GM18858 (cell line): ENCODE measurements at regions not wholly inside any gene's neighbourhood (a gene's known extent, or its start where the extent isn't known, plus 50 kb on each side); places are given as distances from the start of the nearest gene placed in this dataset.
"Not testable (repeated sequence)": the region's sequence is repeated elsewhere in the genome, so short reads cannot be mapped to it uniquely, and the experiment has no call there.

Source experiments
- ATAC-seq: cut with Tn5 transposase; IDR thresholded peaks from one replicate; pipeline ENCODE4 v1.9.1; 2021; ENCODE audit not compliant: unreplicated experiment

DNA sequence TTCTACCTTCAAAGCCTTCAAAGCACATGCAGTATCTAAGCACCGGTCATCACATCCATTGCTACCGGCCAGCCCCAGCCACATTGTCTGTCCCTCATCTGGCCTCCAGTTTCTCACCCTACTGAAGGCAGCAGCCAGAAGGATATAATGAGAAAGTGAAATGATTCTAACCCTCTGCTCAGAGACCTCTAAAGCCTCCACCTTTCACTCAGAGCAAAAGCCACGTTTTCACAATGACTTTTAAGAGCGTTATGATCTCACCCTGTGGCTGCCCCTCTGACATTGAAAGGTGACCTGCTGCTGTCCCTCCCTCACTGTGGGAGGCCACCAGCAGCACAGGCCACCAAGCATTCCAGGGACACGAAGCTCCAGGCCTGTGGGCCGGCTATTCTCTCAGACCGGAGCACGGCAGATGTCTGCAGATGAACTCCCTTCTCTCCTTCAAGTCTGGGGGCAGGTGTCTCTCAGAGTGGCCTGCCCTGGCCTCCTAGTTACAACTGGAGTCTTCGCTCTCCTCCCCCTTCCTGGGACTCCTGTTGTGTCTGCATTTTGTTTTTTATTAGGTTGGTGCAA is 94.9 kb upstream of the EEPD1 start:
- ATAC-seq: peak; percentile 57

GRCh38 chr7:36060388-36060787 is 92.7 kb upstream of the EEPD1 start:
- not testable (repeated sequence) for ATAC-seq

DNA sequence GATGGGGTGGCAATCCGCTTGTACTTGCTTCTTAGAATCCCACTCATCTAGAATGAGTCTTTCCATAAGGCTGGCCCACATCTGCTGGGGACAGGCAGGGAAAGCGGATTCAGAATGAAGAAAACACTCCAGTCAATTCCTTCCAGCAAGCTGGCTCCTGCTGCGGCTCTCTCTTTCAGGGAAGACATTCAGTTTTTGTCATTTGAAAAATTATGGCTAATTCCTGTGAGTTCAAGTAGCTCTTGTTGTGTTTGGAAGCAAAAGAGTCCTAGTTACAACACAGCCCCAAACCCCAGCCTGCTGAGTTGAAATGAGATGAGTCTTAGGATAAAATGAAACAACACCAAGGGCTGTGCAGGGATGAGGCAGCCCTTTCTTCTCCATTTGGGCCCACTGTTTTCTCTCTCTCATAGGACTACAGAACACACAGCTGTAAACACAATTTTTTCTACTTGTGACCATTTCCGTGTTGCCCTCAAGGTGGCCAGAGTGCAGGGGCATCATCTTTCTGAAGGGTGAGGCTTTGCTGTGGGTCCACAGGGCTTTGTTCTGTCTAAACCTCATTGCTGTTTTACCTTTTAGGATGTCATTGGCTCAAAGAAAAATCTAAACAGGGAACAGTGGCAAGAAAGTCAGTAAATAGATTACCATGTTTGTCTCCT is 90.8 kb upstream of the EEPD1 start:
- ATAC-seq: no peak

GRCh38 chr7:36064676-36065075 is 88.4 kb upstream of the EEPD1 start:
- ATAC-seq: no peak

- not testable (repeated sequence) for ATAC-seq
These were observed 87.3 kb upstream of the EEPD1 start for GRCh38 chr7:36065563-36066342.

DNA sequence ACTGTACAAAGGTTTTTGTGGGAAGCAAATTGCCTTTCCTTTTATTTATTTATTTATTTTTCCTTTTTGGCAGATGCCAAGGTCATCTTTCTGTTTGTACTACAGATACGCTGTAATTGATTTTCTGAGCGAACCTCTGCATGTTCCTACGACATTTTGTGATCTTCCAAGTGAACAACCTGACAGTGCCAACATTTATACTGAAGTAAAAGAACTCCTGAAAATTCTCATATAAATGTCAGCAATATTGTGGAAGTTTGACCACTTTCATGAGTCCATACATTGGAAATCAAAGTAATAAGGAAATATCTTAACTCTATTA is 86.8 kb upstream of the EEPD1 start:
- no peak for ATAC-seq

DNA sequence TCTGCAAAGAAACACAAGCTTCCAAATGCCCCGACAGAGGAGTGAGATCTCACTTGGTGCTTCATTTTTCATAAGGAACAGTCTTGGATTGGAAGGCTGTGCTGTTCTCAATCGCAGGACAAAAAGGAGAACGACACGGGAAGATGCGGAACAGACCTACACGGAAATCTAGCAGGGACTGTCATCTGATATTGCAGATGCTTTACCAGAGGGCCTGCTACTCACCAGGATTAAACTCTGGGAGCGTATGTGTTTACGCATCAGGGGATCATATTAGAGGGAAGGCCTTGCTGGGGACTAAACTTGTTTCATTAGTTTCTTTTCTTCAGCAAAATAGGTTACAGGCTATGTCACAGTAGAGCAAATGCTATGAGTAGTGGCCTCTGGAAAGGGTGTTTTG is 82.8 kb upstream of the EEPD1 start:
- ATAC-seq: no peak

GRCh38 chr7:36071605-36072004 is 81.4 kb upstream of the EEPD1 start:
- ATAC-seq: no peak

DNA sequence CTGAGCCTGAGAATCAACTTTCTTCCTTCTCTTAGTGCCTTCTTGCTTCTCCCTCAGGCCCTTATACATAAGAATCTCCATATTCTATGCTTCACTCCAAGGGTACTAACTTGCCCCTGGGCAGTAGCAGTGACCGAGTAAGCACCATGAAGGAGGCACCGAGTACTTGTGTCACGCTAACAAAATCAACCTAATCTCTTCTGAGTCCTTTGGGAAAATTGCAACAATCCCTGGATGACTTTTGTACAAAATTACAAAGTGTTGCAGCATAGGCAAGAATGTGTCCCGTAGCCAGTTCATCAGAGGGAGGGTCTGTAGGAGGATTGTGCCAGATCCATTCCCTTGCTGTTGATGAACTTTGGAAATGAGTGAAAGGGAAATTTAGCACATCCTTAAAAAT is 80.4 kb upstream of the EEPD1 start:
- no peak for ATAC-seq

DNA sequence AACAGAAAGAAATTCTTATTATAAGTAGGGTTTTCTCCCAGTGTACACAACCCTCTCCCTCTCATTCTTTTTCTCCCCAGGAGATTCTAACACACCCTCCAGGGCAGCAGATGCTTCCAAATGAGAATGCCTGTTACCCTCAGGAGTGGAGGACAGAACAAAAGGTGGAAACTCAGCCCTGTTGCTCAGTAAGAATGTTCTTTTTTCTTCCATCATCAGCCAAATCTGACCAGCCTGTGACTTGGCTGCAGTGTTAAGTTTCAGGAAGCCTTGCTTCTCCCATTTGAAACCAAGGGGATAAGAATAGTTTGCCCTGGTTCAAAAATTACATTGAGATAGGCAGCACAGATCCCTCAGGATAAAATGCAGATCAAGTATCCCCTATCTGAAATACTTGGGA is 77.5 kb upstream of the EEPD1 start:
- no peak for ATAC-seq

DNA sequence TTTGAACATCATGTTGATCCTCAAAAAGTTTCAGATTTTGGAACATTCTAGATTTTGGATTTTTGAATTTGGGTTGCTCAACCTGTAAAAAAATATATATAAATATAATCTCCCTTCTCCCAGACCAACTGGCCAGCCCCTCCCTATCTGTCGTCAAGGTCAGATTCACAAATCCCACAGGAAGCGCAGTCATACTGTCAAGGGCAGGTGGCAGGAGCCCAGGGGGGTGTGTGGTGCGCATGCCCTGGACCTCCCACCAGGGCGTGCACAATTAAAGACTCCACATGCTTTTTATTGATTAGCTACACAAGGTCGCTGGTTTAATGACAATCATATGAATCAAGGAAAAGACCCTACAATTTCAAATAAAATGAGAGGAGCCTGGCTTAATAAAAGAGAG is 77.0 kb upstream of the EEPD1 start:
- no peak for ATAC-seq

DNA sequence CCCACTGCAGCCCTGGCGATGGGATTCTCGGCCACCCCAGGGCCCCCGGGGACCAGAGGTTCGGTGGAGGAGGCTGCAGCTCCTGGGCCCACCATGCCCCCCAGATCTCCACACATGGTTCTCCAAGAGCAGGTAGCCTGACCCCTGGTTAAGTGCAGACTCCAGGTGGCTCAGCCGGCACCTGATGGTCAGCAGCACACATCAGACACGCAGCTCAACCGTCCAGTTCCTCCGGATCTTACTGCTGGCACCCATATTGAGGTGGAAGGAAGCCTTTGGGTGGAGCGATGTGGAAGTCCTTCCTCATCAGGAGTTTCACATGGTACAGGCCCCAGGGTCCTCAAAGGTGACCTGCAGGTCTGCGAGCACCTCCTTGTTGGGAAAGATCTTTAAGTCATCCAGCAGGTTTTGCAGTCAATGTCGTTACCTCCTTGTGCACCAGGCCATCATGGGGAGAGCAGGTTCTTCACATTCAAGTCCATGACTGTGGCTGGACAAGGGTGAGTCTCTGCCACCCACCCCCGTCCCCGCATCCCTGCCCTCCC is 74.2 kb upstream of the EEPD1 start:
- ATAC-seq: no peak

GRCh38 chr7:36079446-36080025 is 73.5 kb upstream of the EEPD1 start:
- ATAC-seq: no peak

GRCh38 chr7:36080843-36081242 is 72.2 kb upstream of the EEPD1 start:
- ATAC-seq: no peak

DNA sequence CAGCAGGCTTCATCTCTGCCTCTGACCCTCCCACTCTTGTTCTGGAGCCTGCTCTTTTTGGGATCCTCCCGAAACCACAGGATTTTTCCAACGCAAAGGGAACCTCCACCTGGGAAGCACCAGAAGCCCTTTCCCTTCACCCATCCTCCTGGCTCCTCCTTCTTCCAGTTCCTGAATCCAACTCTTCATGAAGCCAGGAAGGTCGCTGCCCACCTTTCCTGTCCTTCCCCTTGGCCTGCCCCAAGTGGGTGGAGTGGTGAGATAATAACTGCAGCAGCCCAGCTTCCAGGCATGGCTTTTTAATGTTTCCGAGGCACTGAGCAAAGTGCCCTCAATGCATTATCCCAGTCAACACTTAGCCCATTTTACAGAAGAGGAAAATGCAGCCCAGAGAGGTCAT is 70.8 kb upstream of the EEPD1 start:
- ATAC-seq: no peak

GRCh38 chr7:36082910-36083309 is 70.1 kb upstream of the EEPD1 start:
- ATAC-seq: no peak

GRCh38 chr7:36083626-36084380 is 69.3 kb upstream of the EEPD1 start:
- no peak for ATAC-seq

GRCh38 chr7:36084485-36085091 is 68.5 kb upstream of the EEPD1 start:
- no peak for ATAC-seq

GRCh38 chr7:36085096-36085495 is 68.0 kb upstream of the EEPD1 start:
- ATAC-seq: no peak

DNA sequence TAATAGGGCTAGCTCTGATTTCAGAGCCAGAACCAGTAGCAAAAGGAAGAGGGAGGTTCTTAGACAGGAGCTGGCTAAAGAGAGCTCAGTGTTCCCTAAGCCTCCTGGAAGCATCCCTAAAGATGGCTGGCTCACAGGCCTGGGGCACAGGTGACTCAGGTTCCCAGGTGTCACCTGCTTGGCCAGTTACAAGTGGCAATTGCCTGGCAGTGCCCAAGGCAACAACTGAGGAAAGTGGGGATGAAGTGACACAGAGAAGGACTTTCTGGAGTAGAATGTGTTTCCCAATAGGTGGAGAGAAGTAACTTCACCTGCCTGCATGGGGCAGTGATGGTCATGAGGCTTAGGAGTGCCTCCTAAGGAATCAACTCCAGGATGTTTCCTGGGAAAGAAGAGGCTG is 66.5 kb upstream of the EEPD1 start:
- ATAC-seq: no peak

GRCh38 chr7:36088553-36088952 is 64.5 kb upstream of the EEPD1 start:
- ATAC-seq: no peak
